H1 (cell line): ENCODE measurements at regions not wholly inside any gene's neighbourhood (a gene's known extent, or its start where the extent isn't known, plus 50 kb on each side); places are given as distances from the start of the nearest gene placed in this dataset.

Source experiments
- CREB1 ChIP-seq: IDR thresholded peaks from 2 replicates; pipeline ENCODE4 v1.6.1; 2012; ENCODE audit warnings: inconsistent platforms
- CTCF ChIP-seq, 3 experiments: IDR thresholded peaks; 1 replicate in 2 of 3; 2 replicates in 1 of 3; pipeline versions ENCODE4 v1.5.1 to v1.6.1; 2011; ENCODE audit warnings: low read length in 3 of 3, mild to moderate bottlenecking in 3 of 3, inconsistent platforms in 2 of 3, low read depth in 1 of 3, moderate library complexity in 1 of 3; ENCODE audit not compliant: insufficient read depth in 1 of 3; ENCODE audit errors: control extremely low read depth in 1 of 3
- EP300 ChIP-seq, 2 experiments: IDR thresholded peaks; 1 replicate in 1 of 2; 2 replicates in 1 of 2; pipeline ENCODE4 v1.6.1; 2011 to 2012; ENCODE audit warnings: low read depth in 2 of 2, low read length in 2 of 2, mild to moderate bottlenecking in 2 of 2, borderline replicate concordance in 1 of 2, inconsistent platforms in 1 of 2, moderate library complexity in 1 of 2
- GABPA ChIP-seq: IDR thresholded peaks from 2 replicates; pipeline ENCODE4 v1.6.1; 2011; ENCODE audit warnings: mild to moderate bottlenecking, low read length, moderate library complexity, borderline replicate concordance; ENCODE audit not compliant: insufficient read depth
- GTF2F1 ChIP-seq: IDR thresholded peaks from 2 replicates; pipeline ENCODE4 v1.6.1; 2012; ENCODE audit warnings: low read depth, low read length, improper control_type of control experiment, borderline replicate concordance
- MAX ChIP-seq: IDR thresholded peaks from 2 replicates; pipeline ENCODE4 v1.6.1; 2012; ENCODE audit warnings: inconsistent platforms
- NRF1 ChIP-seq: IDR thresholded peaks from 2 replicates; pipeline ENCODE4 v1.6.1; 2011; ENCODE audit warnings: mild to moderate bottlenecking, low read depth, low read length, improper control_type of control experiment
- POLR2A ChIP-seq, 2 experiments: IDR thresholded peaks; 1 replicate in 1 of 2; 2 replicates in 1 of 2; pipeline ENCODE4 v1.6.1; 2011; ENCODE audit warnings: low read depth in 2 of 2, low read length in 2 of 2, mild to moderate bottlenecking in 2 of 2; ENCODE audit errors: control extremely low read depth in 1 of 2
- RFX5 ChIP-seq: IDR thresholded peaks from 2 replicates; pipeline ENCODE4 v1.6.1; 2011; ENCODE audit warnings: low read depth, low read length, improper control_type of control experiment, borderline replicate concordance
- SAP30 ChIP-seq: fragments of 300-600 bp; sonication (generic); IDR thresholded peaks from 2 replicates; pipeline ENCODE4 v1.7.1; 2012; ENCODE audit warnings: low read length, moderate library complexity, mild to moderate bottlenecking, inconsistent platforms; ENCODE audit not compliant: insufficient read depth, insufficient replicate concordance
- SRF ChIP-seq: IDR thresholded peaks from 2 replicates; pipeline ENCODE4 v1.6.1; 2011; ENCODE audit warnings: mild to moderate bottlenecking, low read depth, low read length, moderate library complexity
- TF ChIP-seq, protein P1 (sequence below): IDR thresholded peaks from 2 replicates; pipeline ENCODE4 v1.6.1; 2011; ENCODE audit warnings: low read length, improper control_type of control experiment

DNA sequence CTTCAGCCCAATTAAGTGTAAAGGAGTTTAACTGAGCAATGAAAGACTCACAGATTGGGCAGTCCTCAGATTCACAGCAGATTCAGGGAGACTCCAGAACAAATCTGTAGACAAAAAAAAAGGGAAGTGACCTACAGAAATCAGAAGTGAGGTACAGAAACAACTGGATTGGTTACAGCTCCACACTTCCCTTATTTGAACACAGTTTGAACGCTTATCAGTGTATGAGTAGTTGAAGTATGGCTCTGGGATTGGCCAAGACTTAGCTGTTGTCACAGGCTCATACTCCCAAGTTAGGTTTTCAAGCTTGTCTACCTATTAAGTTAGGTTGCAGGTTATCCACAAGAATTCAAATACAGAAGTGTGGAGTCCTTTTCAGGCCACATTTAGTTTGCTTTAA, 112.4 kb upstream of the ELOVL6 start:
- TF ChIP-seq CTCF (IDR thresholded peaks at IDR 0.05; ENCODE audit: control extremely low read depth in 1 of 3, insufficient read depth in 1 of 3, low read depth in 1 of 3, low read length in 3 of 3) (no peak), GTF2F1 (no peak), POLR2A (IDR thresholded peaks at IDR 0.05; ENCODE audit: control extremely low read depth in 1 of 2, low read depth in 2 of 2, low read length in 2 of 2) (no peak), CREB1 (no peak), RFX5 (no peak), SRF (no peak), SAP30 (no peak), GABPA (no peak), EP300 (IDR thresholded peaks at IDR 0.05; ENCODE audit: borderline replicate concordance in 1 of 2, low read depth in 2 of 2, low read length in 2 of 2) (no peak), NRF1 (no peak), MAX (no peak)
- TF ChIP-seq, protein P1, sequence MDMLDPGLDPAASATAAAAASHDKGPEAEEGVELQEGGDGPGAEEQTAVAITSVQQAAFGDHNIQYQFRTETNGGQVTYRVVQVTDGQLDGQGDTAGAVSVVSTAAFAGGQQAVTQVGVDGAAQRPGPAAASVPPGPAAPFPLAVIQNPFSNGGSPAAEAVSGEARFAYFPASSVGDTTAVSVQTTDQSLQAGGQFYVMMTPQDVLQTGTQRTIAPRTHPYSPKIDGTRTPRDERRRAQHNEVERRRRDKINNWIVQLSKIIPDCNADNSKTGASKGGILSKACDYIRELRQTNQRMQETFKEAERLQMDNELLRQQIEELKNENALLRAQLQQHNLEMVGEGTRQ: no peak
